ENCODE measurements at regions not wholly inside any gene's neighbourhood (a gene's known extent, or its start where the extent isn't known, plus 50 kb on each side); places are given as distances from the start of the nearest gene placed in this dataset.

DNA sequence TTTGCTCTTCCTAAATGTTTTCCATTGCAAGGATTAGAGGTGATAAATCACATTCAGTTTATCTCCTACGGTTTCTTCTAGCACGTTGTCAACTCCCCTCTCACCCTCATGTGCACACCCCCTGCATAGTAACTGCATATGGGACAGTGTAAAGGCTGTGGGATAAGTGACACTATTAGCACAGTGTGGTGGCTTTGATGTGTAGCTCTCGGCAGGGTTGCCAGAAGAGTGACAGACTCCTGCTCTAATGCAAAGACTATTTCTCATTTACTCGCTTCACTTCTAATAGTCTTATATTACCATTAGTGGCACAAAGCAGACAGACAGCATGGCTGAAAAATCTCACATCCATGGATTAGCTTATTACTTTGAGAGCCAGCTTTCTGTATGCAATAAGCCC is 454.6 kb downstream of the CETN3 start:
- Histone ChIP-seq H3K79me2 (ENCODE audit: low read length) (no peaks in the 10 kb centered on the region), H2AFZ (ENCODE audit: low read length) (no peak overlapping the region), H3K4me1 (ENCODE audit: low read length) (no peaks in the 10 kb centered on the region), H3K9ac (ENCODE audit: low read length) (no peak overlapping the region), H3K4me3 (ENCODE audit: low read length) (no peak overlapping the region), H4K20me1 (ENCODE audit: insufficient read depth, low read depth, low read length) (no peaks in the 10 kb centered on the region), H3K4me2 (ENCODE audit: low read depth, low read length, poor library complexity, severe bottlenecking) (no peak overlapping the region), H3K27me3 (ENCODE audit: low read length) (no peaks in the 10 kb centered on the region), H3K36me3 (ENCODE audit: insufficient read depth, low read length) (no peaks in the 10 kb centered on the region), H3K27ac (ENCODE audit: low read length) (no peak overlapping the region), H3K9me2 (replicated peaks; ENCODE audit: insufficient read depth, low read length) (no peaks in the 10 kb centered on the region), H3K9me3 (ENCODE audit: low read length) (no peaks in the 10 kb centered on the region)
- no peak for DNase-seq

DNA sequence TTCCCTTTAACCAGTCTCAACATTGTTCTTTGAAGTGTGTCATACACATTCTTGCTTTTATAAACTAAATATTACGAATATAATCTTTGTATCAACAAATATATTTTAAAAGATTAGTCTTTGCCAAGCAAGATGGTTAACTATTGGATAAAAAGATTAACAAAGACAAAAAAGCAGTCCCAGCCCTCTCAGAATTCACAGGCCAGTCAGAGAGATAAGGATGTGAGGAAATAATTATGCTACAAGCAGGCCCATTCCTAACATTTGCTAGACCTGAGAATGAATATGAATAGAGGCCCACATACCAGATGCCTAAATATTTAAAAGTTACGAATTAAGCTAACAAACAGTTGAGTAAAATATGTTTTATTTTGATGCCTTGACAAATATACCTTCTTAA is 457.7 kb downstream of the CETN3 start:
- Histone ChIP-seq H3K36me3 (ENCODE audit: insufficient read depth, low read length) (no peaks in the 10 kb centered on the region), H3K9me2 (replicated peaks; ENCODE audit: insufficient read depth, low read length) (no peaks in the 10 kb centered on the region), H4K20me1 (ENCODE audit: insufficient read depth, low read depth, low read length) (no peaks in the 10 kb centered on the region), H3K9me3 (ENCODE audit: low read length) (no peaks in the 10 kb centered on the region), H3K9ac (ENCODE audit: low read length) (no peak overlapping the region), H3K79me2 (ENCODE audit: low read length) (no peaks in the 10 kb centered on the region), H3K4me2 (ENCODE audit: low read depth, low read length, poor library complexity, severe bottlenecking) (no peak overlapping the region), H3K27me3 (ENCODE audit: low read length) (no peaks in the 10 kb centered on the region), H3K4me1 (ENCODE audit: low read length) (no peaks in the 10 kb centered on the region), H3K4me3 (ENCODE audit: low read length) (no peak overlapping the region), H3K27ac (ENCODE audit: low read length) (no peak overlapping the region), H2AFZ (ENCODE audit: low read length) (no peak overlapping the region)
- DNase-seq: no peak

- Histone ChIP-seq H2AFZ (ENCODE audit: low read length) (no peak overlapping the region), H3K4me3 (ENCODE audit: low read length) (no peak overlapping the region), H3K9me2 (replicated peaks; ENCODE audit: insufficient read depth, low read length) (no peaks in the 10 kb centered on the region), H3K79me2 (ENCODE audit: low read length) (no peaks in the 10 kb centered on the region), H3K4me2 (ENCODE audit: low read depth, low read length, poor library complexity, severe bottlenecking) (no peak overlapping the region), H3K27ac (ENCODE audit: low read length) (no peak overlapping the region), H3K4me1 (ENCODE audit: low read length) (no peaks in the 10 kb centered on the region), H4K20me1 (ENCODE audit: insufficient read depth, low read depth, low read length) (no peaks in the 10 kb centered on the region), H3K27me3 (ENCODE audit: low read length) (no peaks in the 10 kb centered on the region), H3K36me3 (ENCODE audit: insufficient read depth, low read length) (no peaks in the 10 kb centered on the region), H3K9me3 (ENCODE audit: low read length) (no peaks in the 10 kb centered on the region), H3K9ac (ENCODE audit: low read length) (no peak overlapping the region)
- DNase-seq: no peak
Measured at GRCh38 chr5:89950234-89950633, 459.3 kb downstream of the CETN3 start.

DNA sequence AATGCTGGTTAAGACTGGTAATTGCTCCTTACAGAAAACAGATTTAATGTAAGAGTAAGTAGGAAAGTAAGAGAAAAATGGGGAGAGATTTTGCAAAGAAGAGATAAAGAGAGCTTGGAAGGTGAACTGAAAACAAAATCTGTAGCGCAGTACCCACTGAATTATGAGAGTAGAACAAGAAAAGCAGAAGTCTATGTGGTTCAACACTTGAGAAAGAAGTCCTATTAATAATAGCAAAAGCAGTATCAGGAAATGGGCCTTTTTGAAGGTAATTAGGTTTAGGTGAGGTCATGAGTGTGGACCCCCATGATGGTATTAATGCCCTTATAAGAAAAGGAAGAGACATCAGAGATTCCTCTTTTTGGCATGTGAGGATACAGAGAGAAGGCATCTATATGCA is 460.6 kb downstream of the CETN3 start:
- H4K20me1 ChIP-seq (ENCODE audit: insufficient read depth, low read depth, low read length): no peaks in the 10 kb centered on the region
- H3K4me3 ChIP-seq (ENCODE audit: low read length): no peak overlapping the region
- H3K9me3 ChIP-seq (ENCODE audit: low read length): no peaks in the 10 kb centered on the region
- H3K4me2 ChIP-seq (ENCODE audit: low read depth, low read length, poor library complexity, severe bottlenecking): no peak overlapping the region
- no peaks in the 10 kb centered on the region for H3K4me1 ChIP-seq (ENCODE audit: low read length)
- DNase-seq: no peak
- H3K27ac ChIP-seq (ENCODE audit: low read length): no peak overlapping the region
- H3K27me3 ChIP-seq (ENCODE audit: low read length): no peaks in the 10 kb centered on the region
- no peak overlapping the region for H3K9ac ChIP-seq (ENCODE audit: low read length)
- no peaks in the 10 kb centered on the region for H3K79me2 ChIP-seq (ENCODE audit: low read length)
- H3K9me2 ChIP-seq (replicated peaks; ENCODE audit: insufficient read depth, low read length): no peaks in the 10 kb centered on the region
- H3K36me3 ChIP-seq (ENCODE audit: insufficient read depth, low read length): no peaks in the 10 kb centered on the region
- H2AFZ ChIP-seq (ENCODE audit: low read length): no peak overlapping the region

DNA sequence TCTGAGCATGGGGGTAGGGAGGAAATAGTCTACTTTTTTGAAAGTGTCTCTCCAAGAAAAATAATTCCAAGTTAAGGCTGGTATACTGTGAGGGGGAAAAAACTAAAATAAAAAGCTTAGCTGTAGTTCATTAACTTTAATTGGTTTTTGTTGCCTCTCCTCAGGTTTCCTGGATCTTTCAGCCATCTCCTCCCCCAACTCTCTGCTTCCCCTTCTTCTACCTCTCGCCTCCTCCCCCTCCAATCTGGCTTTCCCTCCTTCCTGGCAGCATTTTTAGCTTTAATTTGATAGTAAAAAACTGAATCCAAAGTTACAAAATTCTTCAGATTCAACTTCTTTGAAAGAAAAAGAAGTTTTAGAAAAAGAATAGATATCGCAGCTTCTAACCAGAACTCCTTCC is 462.6 kb downstream of the CETN3 start:
- no peak overlapping the region for H3K4me3 ChIP-seq (ENCODE audit: low read length)
- DNase-seq: no peak
- no peak overlapping the region for H3K4me2 ChIP-seq (ENCODE audit: low read depth, low read length, poor library complexity, severe bottlenecking)
- no peak overlapping the region for H2AFZ ChIP-seq (ENCODE audit: low read length)
- no peaks in the 10 kb centered on the region for H3K9me2 ChIP-seq (replicated peaks; ENCODE audit: insufficient read depth, low read length)
- H3K9me3 ChIP-seq (ENCODE audit: low read length): no peaks in the 10 kb centered on the region
- no peaks in the 10 kb centered on the region for H3K36me3 ChIP-seq (ENCODE audit: insufficient read depth, low read length)
- no peaks in the 10 kb centered on the region for H3K4me1 ChIP-seq (ENCODE audit: low read length)
- no peak overlapping the region for H3K27ac ChIP-seq (ENCODE audit: low read length)
- no peaks in the 10 kb centered on the region for H3K79me2 ChIP-seq (ENCODE audit: low read length)
- no peak overlapping the region for H3K9ac ChIP-seq (ENCODE audit: low read length)
- no peaks in the 10 kb centered on the region for H3K27me3 ChIP-seq (ENCODE audit: low read length)
- no peaks in the 10 kb centered on the region for H4K20me1 ChIP-seq (ENCODE audit: insufficient read depth, low read depth, low read length)

DNA sequence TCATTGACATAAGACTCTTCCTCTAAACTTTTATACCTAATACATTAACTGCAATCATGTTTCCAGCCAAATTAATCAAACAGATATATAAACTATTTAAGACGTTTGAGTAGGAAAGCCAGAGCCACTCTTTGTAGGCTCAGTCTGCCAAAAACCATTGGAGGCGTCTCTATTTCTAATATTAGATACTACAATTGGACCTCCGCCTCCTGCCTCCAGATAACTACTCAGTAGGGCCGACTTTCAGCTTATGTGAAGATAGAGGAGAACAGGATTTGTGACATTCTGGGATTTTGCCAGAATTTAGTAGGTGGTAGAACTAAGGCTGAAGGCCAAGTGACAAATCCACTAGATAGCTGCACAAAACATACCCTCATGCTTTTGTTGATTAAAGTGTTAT is 463.0 kb downstream of the CETN3 start:
- H3K27me3 ChIP-seq (ENCODE audit: low read length): no peaks in the 10 kb centered on the region
- no peak overlapping the region for H3K27ac ChIP-seq (ENCODE audit: low read length)
- H3K4me3 ChIP-seq (ENCODE audit: low read length): no peak overlapping the region
- H2AFZ ChIP-seq (ENCODE audit: low read length): no peak overlapping the region
- H3K4me1 ChIP-seq (ENCODE audit: low read length): no peaks in the 10 kb centered on the region
- no peak for DNase-seq
- no peak overlapping the region for H3K9ac ChIP-seq (ENCODE audit: low read length)
- no peaks in the 10 kb centered on the region for H3K9me2 ChIP-seq (replicated peaks; ENCODE audit: insufficient read depth, low read length)
- H3K36me3 ChIP-seq (ENCODE audit: insufficient read depth, low read length): no peaks in the 10 kb centered on the region
- H4K20me1 ChIP-seq (ENCODE audit: insufficient read depth, low read depth, low read length): no peaks in the 10 kb centered on the region
- no peaks in the 10 kb centered on the region for H3K79me2 ChIP-seq (ENCODE audit: low read length)
- H3K9me3 ChIP-seq (ENCODE audit: low read length): no peaks in the 10 kb centered on the region
- H3K4me2 ChIP-seq (ENCODE audit: low read depth, low read length, poor library complexity, severe bottlenecking): no peak overlapping the region

DNA sequence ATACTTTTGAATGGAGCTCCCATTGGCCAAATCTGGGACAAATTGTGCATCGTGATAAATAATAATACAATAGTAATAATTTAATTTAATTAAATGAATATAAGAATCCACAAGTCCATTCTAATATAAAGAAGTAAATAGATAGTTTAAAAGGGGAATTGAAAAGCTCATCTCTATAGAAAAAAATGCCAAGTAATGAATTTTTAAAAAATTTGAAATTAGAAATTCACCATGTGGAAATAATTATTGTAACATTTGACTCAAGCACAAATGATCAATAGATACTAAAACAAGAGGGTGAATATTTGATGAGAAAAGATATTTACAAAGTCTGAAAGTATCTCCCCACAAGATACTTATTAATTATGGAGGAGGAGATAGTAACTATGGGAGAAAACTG is 467.4 kb downstream of the CETN3 start:
- Histone ChIP-seq H3K4me2 (ENCODE audit: low read depth, low read length, poor library complexity, severe bottlenecking) (no peak overlapping the region), H3K79me2 (ENCODE audit: low read length) (no peaks in the 10 kb centered on the region), H3K4me1 (ENCODE audit: low read length) (no peaks in the 10 kb centered on the region), H3K36me3 (ENCODE audit: insufficient read depth, low read length) (no peaks in the 10 kb centered on the region), H3K9me2 (replicated peaks; ENCODE audit: insufficient read depth, low read length) (no peaks in the 10 kb centered on the region), H3K27me3 (ENCODE audit: low read length) (no peaks in the 10 kb centered on the region), H4K20me1 (ENCODE audit: insufficient read depth, low read depth, low read length) (no peaks in the 10 kb centered on the region), H3K4me3 (ENCODE audit: low read length) (no peak overlapping the region), H3K9ac (ENCODE audit: low read length) (no peak overlapping the region), H3K9me3 (ENCODE audit: low read length) (no peaks in the 10 kb centered on the region), H3K27ac (ENCODE audit: low read length) (no peak overlapping the region), H2AFZ (ENCODE audit: low read length) (no peak overlapping the region)
- no peak for DNase-seq

GRCh38 chr5:89936576-89936975 is 473.0 kb downstream of the CETN3 start:
- no peak for DNase-seq
- H3K36me3 ChIP-seq (ENCODE audit: insufficient read depth, low read length): no peaks in the 10 kb centered on the region
- H4K20me1 ChIP-seq (ENCODE audit: insufficient read depth, low read depth, low read length): no peaks in the 10 kb centered on the region
- H3K9me2 ChIP-seq (replicated peaks; ENCODE audit: insufficient read depth, low read length): no peaks in the 10 kb centered on the region
- no peaks in the 10 kb centered on the region for H3K9me3 ChIP-seq (ENCODE audit: low read length)
- no peak overlapping the region for H3K9ac ChIP-seq (ENCODE audit: low read length)
- H3K4me2 ChIP-seq (ENCODE audit: low read depth, low read length, poor library complexity, severe bottlenecking): no peak overlapping the region
- no peaks in the 10 kb centered on the region for H3K27me3 ChIP-seq (ENCODE audit: low read length)
- no peaks in the 10 kb centered on the region for H3K79me2 ChIP-seq (ENCODE audit: low read length)
- H3K4me1 ChIP-seq (ENCODE audit: low read length): no peaks in the 10 kb centered on the region
- no peak overlapping the region for H2AFZ ChIP-seq (ENCODE audit: low read length)
- no peak overlapping the region for H3K27ac ChIP-seq (ENCODE audit: low read length)
- no peak overlapping the region for H3K4me3 ChIP-seq (ENCODE audit: low read length)

DNA sequence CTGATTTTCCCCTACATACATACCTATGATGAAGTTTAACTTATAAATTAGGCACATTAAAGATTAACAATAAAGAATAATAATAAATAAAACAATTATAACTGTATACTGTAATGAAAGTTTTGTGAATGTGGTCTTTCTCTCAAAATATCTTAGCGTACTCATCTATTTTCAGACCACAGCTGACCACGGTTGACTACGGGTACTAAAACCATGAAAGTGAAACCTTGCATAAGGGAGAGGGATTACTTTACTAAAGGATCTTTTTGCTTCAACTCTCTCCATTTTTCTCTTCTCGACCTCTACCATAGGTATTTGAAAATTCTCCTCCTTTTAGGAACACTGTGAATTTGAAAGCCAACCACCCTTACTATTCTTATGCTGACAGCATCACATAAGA is 475.5 kb downstream of the CETN3 start:
- Histone ChIP-seq H2AFZ (ENCODE audit: low read length) (no peak overlapping the region), H3K27me3 (ENCODE audit: low read length) (no peaks in the 10 kb centered on the region), H3K4me2 (ENCODE audit: low read depth, low read length, poor library complexity, severe bottlenecking) (no peak overlapping the region), H3K9me2 (replicated peaks; ENCODE audit: insufficient read depth, low read length) (no peaks in the 10 kb centered on the region), H4K20me1 (ENCODE audit: insufficient read depth, low read depth, low read length) (no peaks in the 10 kb centered on the region), H3K4me3 (ENCODE audit: low read length) (no peak overlapping the region), H3K4me1 (ENCODE audit: low read length) (0 out of 2 replicates have a peak, but pooled peaks cover 3% of the 10 kb centered on the region), H3K9me3 (ENCODE audit: low read length) (no peaks in the 10 kb centered on the region), H3K27ac (ENCODE audit: low read length) (no peak overlapping the region), H3K79me2 (ENCODE audit: low read length) (no peaks in the 10 kb centered on the region), H3K9ac (ENCODE audit: low read length) (no peak overlapping the region), H3K36me3 (ENCODE audit: insufficient read depth, low read length) (no peaks in the 10 kb centered on the region)
- no peak for DNase-seq

All from Karpas-422 (cell line).